Liver (tissue), 3 donors: ENCODE measurements at regions not wholly inside any gene's neighbourhood (a gene's known extent, or its start where the extent isn't known, plus 50 kb on each side); places are given as distances from the start of the nearest gene placed in this dataset.

Source experiments
- CTCF ChIP-seq: fragments of 150-350 bp; IDR thresholded peaks from 2 replicates; pipeline ENCODE4 v1.5.1; 2017; ENCODE audit warnings: improper control_type of control experiment, low read depth, low read length; ENCODE audit not compliant: missing input control
- JUND ChIP-seq, 2 donors: IDR thresholded peaks; 2 replicates each; pipeline ENCODE4 v1.6.1; 2016; ENCODE audit warnings: antibody characterized with exemption in 2 of 2
- RAD21 ChIP-seq, 2 donors: IDR thresholded peaks; 2 replicates each; pipeline ENCODE4 v1.6.1; 2016; ENCODE audit warnings: antibody characterized with exemption in 2 of 2, mild to moderate bottlenecking in 2 of 2
- REST ChIP-seq: IDR thresholded peaks from 2 replicates; pipeline ENCODE4 v1.6.1; 2016; ENCODE audit warnings: antibody characterized with exemption, mild to moderate bottlenecking
- YY1 ChIP-seq: IDR thresholded peaks from 2 replicates; pipeline ENCODE4 v1.6.1; 2016; ENCODE audit warnings: antibody characterized with exemption, mild to moderate bottlenecking
- ZBTB33 ChIP-seq: IDR thresholded peaks from 2 replicates; pipeline ENCODE4 v1.6.1; 2016; ENCODE audit warnings: antibody characterized with exemption
- donor health status: healthy.
- donor health status: healthy.

GRCh38 chr14:34032720-34033119, 81.8 kb upstream of the EGLN3 start:
- TF ChIP-seq CTCF (no peak), ZBTB33 (no peak), JUND (IDR thresholded peaks at IDR 0.05) (no peak), REST (no peak), YY1 (no peak), RAD21 (IDR thresholded peaks at IDR 0.05) (no peak)
